ENCODE measurements at regions not wholly inside any gene's neighbourhood (a gene's known extent, or its start where the extent isn't known, plus 50 kb on each side); places are given as distances from the start of the nearest gene placed in this dataset.

DNA sequence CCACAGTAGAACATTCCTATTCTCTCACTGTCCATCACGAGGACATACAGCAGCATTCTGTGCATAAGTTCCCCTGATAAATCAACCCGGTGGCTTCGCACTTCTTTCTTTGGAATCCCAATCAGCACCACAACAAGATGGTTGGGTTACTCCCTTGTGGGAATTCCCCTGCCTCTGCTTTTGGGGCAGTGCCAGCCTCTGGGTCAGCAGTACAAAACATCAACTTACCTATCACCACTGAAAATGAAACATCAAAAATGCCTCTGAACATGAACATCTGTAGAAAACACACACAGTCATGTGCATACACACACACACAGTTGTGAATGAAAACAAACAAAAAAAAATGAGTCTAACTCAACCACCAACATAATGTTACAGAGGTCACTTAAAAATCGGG, 79.3 kb downstream of the KCNA4 start:
- TF ChIP-seq CTCF (IDR thresholded peaks at IDR 0.05): no peak
- WGBS, 2 donors: 57 to 59% methylated on average over 4 of the region's 4 CpGs
- H3K27me3 ChIP-seq: no peaks in the 10 kb centered on the region
- DNase-seq: no peak
- H3K9me3 ChIP-seq: peaks cover 0 to 9% (median 0%) of the 10 kb centered on the region in 11 donors
- no peaks in the 10 kb centered on the region for H3K36me3 ChIP-seq
- ATAC-seq: no peak
- H3K4me1 ChIP-seq: no peaks in the 10 kb centered on the region
- intact Hi-C loops (cut with DNase I): no loop called here
- H3K27ac ChIP-seq: no peak overlapping the region
- no peak overlapping the region for H3K4me3 ChIP-seq

DNA sequence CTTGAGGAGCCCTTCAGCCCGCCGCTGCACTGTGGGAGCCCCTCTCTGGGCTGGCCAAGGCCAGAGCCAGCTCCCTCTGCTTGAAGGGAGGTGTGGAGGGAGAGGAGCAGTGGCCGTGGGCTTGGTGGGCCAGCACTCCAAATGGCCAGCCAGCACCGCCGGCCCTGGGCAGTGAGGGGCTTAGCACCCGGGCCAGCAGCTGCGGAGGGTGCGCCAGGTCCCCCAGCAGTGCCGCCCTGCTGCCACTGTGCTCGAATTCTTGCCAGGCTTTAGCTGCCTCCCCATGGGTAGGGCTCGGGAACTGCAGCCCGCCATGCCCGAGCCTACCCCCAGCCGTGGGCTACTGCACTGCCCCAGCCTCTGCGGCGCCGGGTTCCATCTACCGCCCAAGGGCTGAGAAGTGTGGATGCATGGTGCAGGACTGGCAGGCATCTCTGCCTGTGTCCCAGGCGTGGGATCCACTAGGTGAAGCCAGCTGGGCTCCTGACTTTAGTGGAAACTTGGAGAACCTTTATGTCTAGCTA, 82.7 kb downstream of the KCNA4 start:
- peak in 1 of 8 donors; percentile 22 for ATAC-seq
- no peak overlapping the region for H3K27ac ChIP-seq
- 87 to 92% methylated on average over 19 of the region's 19 CpGs for WGBS, 2 donors
- TF ChIP-seq CTCF (IDR thresholded peaks at IDR 0.05): no peak
- intact Hi-C loops (cut with DNase I): no loop called here
- no peaks in the 10 kb centered on the region for H3K27me3 ChIP-seq
- H3K36me3 ChIP-seq: no peaks in the 10 kb centered on the region
- H3K4me1 ChIP-seq: no peaks in the 10 kb centered on the region
- H3K4me3 ChIP-seq: no peak overlapping the region
- no peak for DNase-seq
- peaks cover 0 to 9% (median 0%) of the 10 kb centered on the region in 11 donors for H3K9me3 ChIP-seq

GRCh38 chr11:29916040-29916439, 100.8 kb downstream of the KCNA4 start:
- peaks cover 0 to 9% (median 0%) of the 10 kb centered on the region in 9 donors for H3K4me1 ChIP-seq
- H3K4me3 ChIP-seq: no peak overlapping the region
- no peak for ATAC-seq
- WGBS, 2 donors: 88 to 90% methylated on average over 8 of the region's 8 CpGs
- no peaks in the 10 kb centered on the region for H3K27me3 ChIP-seq
- intact Hi-C loops (cut with DNase I): no loop called here
- no peaks in the 10 kb centered on the region for H3K9me3 ChIP-seq
- no peak for TF ChIP-seq CTCF (IDR thresholded peaks at IDR 0.05)
- no peak overlapping the region for H3K27ac ChIP-seq
- no peak for DNase-seq
- H3K36me3 ChIP-seq: no peaks in the 10 kb centered on the region

GRCh38 chr11:29914203-29914930, 102.5 kb downstream of the KCNA4 start:
- Histone ChIP-seq H3K9me3 (peaks cover 0 to 3% (median 0%) of the 10 kb centered on the region in 11 donors), H3K27ac (no peak overlapping the region), H3K36me3 (no peaks in the 10 kb centered on the region), H3K27me3 (no peaks in the 10 kb centered on the region), H3K4me1 (peaks cover 0 to 9% (median 0%) of the 10 kb centered on the region in 9 donors), H3K4me3 (no peak overlapping the region)
- ATAC-seq (peak in 5 of 8 donors; percentile 23 to 77 (median 52)), DNase-seq (no peak)
- intact Hi-C loops (cut with DNase I): no loop called here
- WGBS, 2 donors: 72 to 77% methylated on average over 2 of the region's 2 CpGs
- no peak for TF ChIP-seq CTCF (IDR thresholded peaks at IDR 0.05)
